Suppressor macrophage treated with lipopolysaccharide for 4 hours (primary cell): ENCODE measurements at regions not wholly inside any gene's neighbourhood (a gene's known extent, or its start where the extent isn't known, plus 50 kb on each side); places are given as distances from the start of the nearest gene placed in this dataset.
"Not testable (repeated sequence)": the region's sequence is repeated elsewhere in the genome, so short reads cannot be mapped to it uniquely, and the experiment has no call there.

ENCODE experiments used
- DNase-seq: peaks from one replicate; pipeline ENCODE4 v3.0.0-alpha.2; 2020

- DNase-seq = not testable (repeated sequence)
Observed at GRCh38 chr21:9795291-9795690, 726.1 kb upstream of the TPTE start.

GRCh38 chr21:9796293-9796692, 725.1 kb upstream of the TPTE start:
- DNase-seq = not testable (repeated sequence)

DNA sequence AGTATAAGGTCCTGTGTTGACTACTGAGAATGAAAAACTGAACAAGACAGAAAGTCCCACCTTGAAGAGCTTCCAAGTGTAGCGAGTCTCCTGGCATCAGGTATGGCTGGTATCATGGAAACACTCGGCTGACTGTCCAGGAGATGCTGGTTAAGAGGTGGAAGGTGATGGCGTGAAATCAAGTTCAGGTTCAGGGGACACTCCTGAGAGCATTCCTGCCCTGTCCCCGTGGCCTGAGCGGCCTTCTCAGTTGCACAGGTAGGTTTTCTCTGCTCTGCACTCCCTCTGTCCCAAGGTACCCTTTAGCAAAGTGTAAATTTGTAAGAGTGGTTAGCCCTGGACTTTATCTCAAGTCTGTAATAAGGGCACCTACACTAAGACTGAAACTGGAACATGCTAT, 713.7 kb upstream of the TPTE start:
- not testable (repeated sequence) for DNase-seq

GRCh38 chr21:9811223-9812004, 710.0 kb upstream of the TPTE start:
- not testable (repeated sequence) for DNase-seq

DNA sequence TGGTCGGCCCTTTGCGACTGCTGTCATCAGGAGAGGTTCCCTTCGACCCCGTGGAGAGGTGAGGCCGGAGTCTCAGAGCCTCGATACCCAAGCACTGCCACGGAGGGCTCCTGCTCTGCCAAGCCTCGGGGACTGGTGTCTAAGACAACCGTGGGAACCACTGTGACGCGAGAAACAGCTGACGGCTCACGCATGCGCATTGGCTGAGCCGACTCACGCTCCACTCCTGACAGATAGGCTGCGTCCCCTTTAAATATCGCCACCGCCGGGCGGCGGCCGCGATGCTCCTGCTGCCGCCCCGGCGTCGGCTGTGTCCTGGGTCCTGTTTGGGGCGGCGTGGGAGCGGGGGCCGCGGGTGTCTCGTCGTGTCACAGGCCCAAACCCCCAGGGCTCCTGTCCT, 708.9 kb upstream of the TPTE start:
- DNase-seq = not testable (repeated sequence)

- DNase-seq = not testable (repeated sequence)
Observed at GRCh38 chr21:9813894-9814814, 707.2 kb upstream of the TPTE start.

DNA sequence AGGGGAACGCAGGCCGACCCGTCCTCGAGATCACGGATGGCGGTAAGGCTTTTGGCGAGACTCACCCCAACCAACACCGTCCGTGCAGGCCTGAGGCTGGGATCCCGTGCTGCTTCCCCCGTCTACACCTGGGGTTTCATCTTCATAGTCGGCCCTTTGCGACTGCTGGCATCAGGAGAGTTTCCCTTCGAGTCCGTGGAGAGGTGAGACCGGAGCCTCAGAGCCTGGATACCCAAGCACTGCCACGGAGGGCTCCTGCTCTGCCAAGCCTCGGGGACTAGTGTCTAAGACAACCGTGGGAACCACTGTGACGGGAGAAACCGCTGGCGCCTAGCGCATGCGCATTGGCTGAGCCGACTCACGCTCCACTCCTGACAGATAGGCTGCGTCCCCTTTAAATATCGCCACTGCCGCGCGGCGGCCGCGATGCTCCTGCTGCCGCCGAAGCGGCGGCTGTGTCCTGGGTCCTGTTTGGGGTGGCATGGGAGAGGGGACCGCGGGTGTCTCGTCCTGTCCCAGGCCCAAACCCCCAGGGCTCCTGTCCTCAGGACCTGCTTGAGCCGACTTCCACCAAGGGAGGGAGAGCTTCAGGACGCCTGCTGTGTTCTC, 706.1 kb upstream of the TPTE start:
- DNase-seq = not testable (repeated sequence)

DNA sequence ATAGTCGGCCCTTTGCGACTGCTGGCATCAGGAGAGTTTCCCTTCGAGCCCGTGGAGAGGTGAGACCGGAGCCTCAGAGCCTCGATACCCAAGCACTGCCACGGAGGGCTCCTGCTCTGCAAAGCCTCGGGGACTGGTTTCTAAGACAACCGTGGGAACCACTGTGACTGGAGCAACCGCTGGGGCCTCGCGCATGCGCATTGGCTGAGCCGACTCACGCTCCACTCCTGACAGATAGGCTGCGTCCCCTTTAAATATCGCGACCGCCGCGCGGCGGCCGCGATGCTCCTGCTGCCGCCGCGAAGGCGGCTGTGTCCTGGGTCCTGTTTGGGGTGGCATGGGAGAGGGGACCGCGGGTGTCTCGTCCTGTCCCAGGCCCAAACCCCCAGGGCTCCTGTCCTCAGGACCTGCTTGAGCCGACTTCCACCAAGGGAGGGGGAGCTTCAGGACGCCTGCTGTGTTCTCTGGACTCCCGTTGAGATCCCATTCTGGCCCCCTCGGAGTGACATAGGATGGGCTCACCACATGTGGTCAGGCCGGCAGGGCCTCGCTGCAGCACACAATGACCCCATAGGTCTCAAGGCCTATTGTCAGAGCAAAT, 704.5 kb upstream of the TPTE start:
- DNase-seq = not testable (repeated sequence)

- not testable (repeated sequence) for DNase-seq
Observed at GRCh38 chr21:9817841-9818441, 703.4 kb upstream of the TPTE start.

DNA sequence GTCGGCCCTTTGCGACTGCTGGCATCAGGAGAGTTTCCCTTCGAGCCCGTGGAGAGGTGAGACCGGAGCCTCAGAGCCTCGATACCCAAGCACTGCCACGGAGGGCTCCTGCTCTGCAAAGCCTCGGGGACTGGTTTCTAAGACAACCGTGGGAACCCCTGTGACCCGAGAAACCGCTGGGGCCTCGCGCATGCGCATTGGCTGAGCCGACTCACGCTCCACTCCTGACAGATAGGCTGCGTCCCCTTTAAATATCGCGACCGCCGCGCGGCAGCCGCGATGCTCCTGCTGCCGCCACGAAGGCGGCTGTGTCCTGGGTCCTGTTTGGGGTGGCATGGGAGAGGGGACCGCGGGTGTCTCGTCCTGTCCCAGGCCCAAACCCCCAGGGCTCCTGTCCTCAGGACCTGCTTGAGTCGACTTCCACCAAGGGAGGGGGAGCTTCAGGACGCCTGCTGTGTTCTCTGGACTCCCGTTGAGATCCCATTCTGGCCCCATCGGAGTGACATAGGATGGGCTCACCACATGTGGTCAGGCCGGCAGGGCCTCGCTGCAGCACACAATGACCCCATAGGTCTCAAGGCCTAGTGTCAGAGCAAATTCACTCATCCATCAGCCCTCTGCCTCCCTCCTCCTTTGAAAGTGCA, 701.7 kb upstream of the TPTE start:
- not testable (repeated sequence) for DNase-seq

GRCh38 chr21:9820579-9820978, 700.8 kb upstream of the TPTE start:
- not testable (repeated sequence) for DNase-seq

DNA sequence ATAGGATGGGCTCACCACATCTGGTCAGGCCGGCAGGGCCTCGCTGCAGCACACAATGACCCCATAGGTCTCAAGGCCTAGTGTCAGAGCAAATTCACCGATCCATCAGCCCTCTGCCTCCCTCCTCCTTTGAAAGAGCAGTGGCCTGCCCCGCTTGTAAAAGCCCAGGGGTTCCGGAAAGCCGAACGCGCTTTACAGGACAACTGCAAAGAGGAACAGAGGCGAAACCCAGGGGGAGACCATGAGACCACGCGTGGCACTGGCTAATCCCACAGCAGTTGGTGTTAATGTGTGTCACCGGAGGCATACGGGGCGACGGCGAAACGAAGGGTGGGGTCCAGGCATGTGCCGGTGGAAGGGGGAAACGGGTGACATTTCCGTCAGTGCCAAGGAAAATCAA, 699.9 kb upstream of the TPTE start:
- not testable (repeated sequence) for DNase-seq

GRCh38 chr21:9822093-9822820, 699.1 kb upstream of the TPTE start:
- not testable (repeated sequence) for DNase-seq

DNA sequence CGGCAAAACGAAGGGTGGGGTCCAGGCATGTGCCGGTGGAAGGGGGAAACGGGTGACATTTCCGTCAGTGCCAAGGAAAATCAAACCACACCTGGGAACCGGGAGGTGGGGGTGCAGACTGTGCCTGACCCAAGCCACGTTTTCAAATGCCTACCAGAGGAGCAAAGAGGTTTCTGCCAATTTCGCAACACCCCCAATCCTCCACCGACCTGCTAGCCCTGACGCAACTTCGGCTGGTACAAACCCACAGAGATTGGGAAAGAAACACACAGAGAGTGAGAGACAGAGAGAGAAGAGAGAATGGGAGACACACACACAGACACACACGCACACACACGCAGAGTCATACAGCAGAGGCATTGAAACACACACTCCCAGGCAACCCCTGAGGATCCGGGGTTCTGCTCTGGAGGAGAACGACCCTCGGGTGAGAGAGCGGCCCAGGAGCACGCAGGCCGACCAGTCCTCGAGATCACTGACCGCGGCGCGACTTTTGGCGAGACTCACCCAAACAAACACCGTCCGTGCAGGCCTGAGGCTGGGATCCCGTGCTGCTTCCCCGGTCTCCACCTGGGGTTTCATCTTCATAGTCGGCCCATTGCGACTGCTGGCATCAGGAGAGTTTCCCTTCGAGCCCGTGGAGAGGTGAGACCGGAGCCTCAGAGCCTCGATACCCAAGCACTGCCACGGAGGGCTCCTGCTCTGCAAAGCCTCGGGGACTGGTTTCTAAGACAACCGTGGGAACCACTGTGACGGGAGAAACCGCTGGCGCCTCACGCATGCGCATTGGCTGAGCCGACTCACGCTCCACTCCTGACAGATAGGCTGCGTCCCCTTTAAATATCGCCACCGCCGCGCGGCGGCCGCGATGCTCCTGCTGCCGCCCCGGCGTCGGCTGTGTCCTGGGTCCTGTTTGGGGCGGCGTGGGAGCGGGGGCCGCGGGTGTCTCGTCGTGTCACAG, 697.9 kb upstream of the TPTE start:
- not testable (repeated sequence) for DNase-seq

- not testable (repeated sequence) for DNase-seq
Observed at GRCh38 chr21:9830801-9831200, 690.6 kb upstream of the TPTE start.

- not testable (repeated sequence) for DNase-seq
Observed at GRCh38 chr21:9832751-9833150, 688.6 kb upstream of the TPTE start.

- not testable (repeated sequence) for DNase-seq
Observed at GRCh38 chr21:9836547-9836946, 684.8 kb upstream of the TPTE start.

- DNase-seq = not testable (repeated sequence)
Observed at GRCh38 chr21:9837001-9837400, 684.4 kb upstream of the TPTE start.

- not testable (repeated sequence) for DNase-seq
Observed at GRCh38 chr21:9837526-9837925, 683.9 kb upstream of the TPTE start.
